ENCODE measurements at regions not wholly inside any gene's neighbourhood (a gene's known extent, or its start where the extent isn't known, plus 50 kb on each side); places are given as distances from the start of the nearest gene placed in this dataset.

GRCh38 chr20:22504829-22505377 is 79.5 kb downstream of the FOXA2 start:
- no peak for TF ChIP-seq CTCF (IDR thresholded peaks at IDR 0.05; ENCODE audit: control insufficient read depth, extremely low read depth, insufficient read depth)
- H3K4me3 ChIP-seq (ENCODE audit: low read depth, low read length), result no peak overlapping the region
- no peak for DNase-seq (ENCODE audit: low read depth)

- no peak for TF ChIP-seq CTCF (IDR thresholded peaks at IDR 0.05; ENCODE audit: control insufficient read depth, extremely low read depth, insufficient read depth)
- no peak for DNase-seq (ENCODE audit: low read depth)
- no peak overlapping the region for H3K4me3 ChIP-seq (ENCODE audit: low read depth, low read length)
Observed at GRCh38 chr20:22503577-22503976, 80.8 kb downstream of the FOXA2 start.

DNA sequence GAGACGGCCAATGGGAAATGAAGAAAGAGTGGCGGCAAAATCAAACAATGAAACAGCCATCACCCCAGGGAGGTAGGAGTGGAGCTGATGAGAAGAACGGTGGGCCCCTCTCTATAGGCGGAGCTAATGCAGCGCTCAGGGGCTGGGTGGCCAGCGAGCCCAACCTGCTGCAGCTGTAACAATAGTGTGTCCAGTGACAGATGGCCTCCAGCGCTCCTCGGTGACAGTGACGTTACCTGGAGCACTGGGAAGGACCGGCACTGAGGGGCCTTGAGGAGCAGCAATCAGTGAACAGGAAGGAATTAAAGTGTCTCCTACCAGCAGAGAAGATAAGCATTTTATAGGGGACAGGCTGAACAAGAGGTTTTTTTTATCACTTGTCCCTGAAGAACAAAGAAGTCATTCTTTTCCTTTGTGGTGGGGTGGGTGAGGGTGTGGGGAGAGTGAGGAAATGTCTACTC is 81.6 kb downstream of the FOXA2 start:
- TF ChIP-seq CTCF (IDR thresholded peaks at IDR 0.05; ENCODE audit: control insufficient read depth, extremely low read depth, insufficient read depth), result no peak
- no peak for DNase-seq (ENCODE audit: low read depth)
- H3K4me3 ChIP-seq (ENCODE audit: low read depth, low read length), result no peak overlapping the region

GRCh38 chr20:22501566-22502344 is 82.6 kb downstream of the FOXA2 start:
- TF ChIP-seq CTCF (IDR thresholded peaks at IDR 0.05; ENCODE audit: control insufficient read depth, extremely low read depth, insufficient read depth), result no peak
- DNase-seq (ENCODE audit: low read depth), result no peak
- no peak overlapping the region for H3K4me3 ChIP-seq (ENCODE audit: low read depth, low read length)

- H3K4me3 ChIP-seq (ENCODE audit: low read depth, low read length), result no peak overlapping the region
- no peak for TF ChIP-seq CTCF (IDR thresholded peaks at IDR 0.05; ENCODE audit: control insufficient read depth, extremely low read depth, insufficient read depth)
Observed at GRCh38 chr20:22501034-22501433, 83.3 kb downstream of the FOXA2 start.

DNA sequence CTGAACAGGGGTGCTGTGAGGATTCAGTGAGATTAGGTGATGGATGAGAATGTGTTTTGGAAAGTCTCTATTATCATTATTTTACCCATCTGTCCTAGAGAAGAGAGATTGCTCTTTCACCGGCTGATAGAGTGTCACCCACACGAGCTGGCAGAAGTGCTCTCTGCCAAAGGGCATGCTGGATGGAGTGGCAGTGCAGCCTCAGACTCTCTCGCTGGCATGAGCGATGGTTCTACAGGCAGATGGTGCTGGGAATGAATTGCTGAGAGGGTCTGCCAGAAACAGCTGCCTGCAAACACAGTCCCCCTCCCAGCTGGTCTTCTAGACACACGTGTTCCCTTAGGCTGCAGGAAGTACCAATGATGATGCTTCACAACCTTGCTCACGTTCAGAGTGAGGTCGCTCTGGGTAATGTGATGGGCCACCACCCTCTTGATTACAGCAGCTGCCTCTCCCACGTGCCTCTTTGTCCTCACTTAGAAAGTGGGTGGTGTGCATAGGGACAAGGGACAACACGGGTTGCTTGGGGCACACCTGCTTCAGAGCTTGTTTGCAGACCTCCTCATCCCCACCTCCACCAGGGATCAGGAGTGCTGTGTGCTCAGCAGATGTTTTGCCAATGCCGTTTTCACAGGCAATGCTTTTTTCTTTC is 84.7 kb downstream of the FOXA2 start:
- no peak for DNase-seq (ENCODE audit: low read depth)
- no peak overlapping the region for H3K4me3 ChIP-seq (ENCODE audit: low read depth, low read length)
- TF ChIP-seq CTCF (IDR thresholded peaks at IDR 0.05; ENCODE audit: control insufficient read depth, extremely low read depth, insufficient read depth), result no peak

More at GRCh38 chr20:22501034-22501433, 83.3 kb downstream of the FOXA2 start:
- no peak for DNase-seq (ENCODE audit: low read depth)
